ENCODE measurements at regions not wholly inside any gene's neighbourhood (a gene's known extent, or its start where the extent isn't known, plus 50 kb on each side); places are given as distances from the start of the nearest gene placed in this dataset.

GRCh38 chr2:236340251-236340650 lies 76.0 kb upstream of the ASB18 start:
- TF ChIP-seq CTCF (IDR thresholded peaks at IDR 0.05; ENCODE audit: poor library complexity): no peak
- no peak for TF ChIP-seq EZH2 (IDR thresholded peaks at IDR 0.05; ENCODE audit: borderline replicate concordance)
- TF ChIP-seq EZH2phosphoT487 (IDR thresholded peaks at IDR 0.05; ENCODE audit: low read depth, severe bottlenecking, unreplicated experiment): no peak

Measured in hepatocyte (in vitro differentiated cells).